ENCODE measurements at regions not wholly inside any gene's neighbourhood (a gene's known extent, or its start where the extent isn't known, plus 50 kb on each side); places are given as distances from the start of the nearest gene placed in this dataset.

GRCh38 chr5:18397371-18397770 is 763.1 kb downstream of the TAF11L14 start:
- no CpG with 5 or more reads among the region's 4 CpGs for WGBS, 2 experiments (ENCODE audit: extremely low coverage in 2 of 2, insufficient read length in 1 of 2)
- no peak overlapping the region for H2AFZ ChIP-seq (replicated peaks; ENCODE audit: low read length, poor library complexity)
- H2BK15ac ChIP-seq (ENCODE audit: low read depth, low read length): no peak overlapping the region
- H4K91ac ChIP-seq (ENCODE audit: insufficient read depth, low read depth, low read length): no peak overlapping the region
- no peak overlapping the region for H2BK120ac ChIP-seq (ENCODE audit: low read depth, low read length)
- no peak overlapping the region for H2AK5ac ChIP-seq (ENCODE audit: low read depth, low read length)
- ATAC-seq (ENCODE audit: low read depth) (no peak), DNase-seq (no peak)
- BruUV-seq (replicated peaks): no TSS peak
- no peak overlapping the region for H3K18ac ChIP-seq (ENCODE audit: low read depth, low read length)
- H4K5ac ChIP-seq (ENCODE audit: low read depth, low read length): no peak overlapping the region
- in situ Hi-C loops (cut with MboI; ENCODE audit: low sequenced_read_pairs) (no loop called here), dilution Hi-C loops (cut with HindIII; ENCODE audit: low sequenced_read_pairs, unreplicated experiment) (no loop called here), intact Hi-C loops (cut with micrococcal nuclease) (no loop called here)
- H4K8ac ChIP-seq (ENCODE audit: low read depth in 2 of 2, low read length in 2 of 2): no peak overlapping the region
- no peaks in the 10 kb centered on the region for H3K79me1 ChIP-seq (ENCODE audit: low read depth in 1 of 2, low read length in 2 of 2)
- H3K9me1 ChIP-seq (ENCODE audit: insufficient read depth, low read length): no peaks in the 10 kb centered on the region
- no peak overlapping the region for H2AK9ac ChIP-seq (replicated peaks; ENCODE audit: low read depth, low read length, poor library complexity)
- H3K4me3 ChIP-seq (ENCODE audit: insufficient read depth, low read depth, low read length): no peak overlapping the region
- H3K27ac ChIP-seq (ENCODE audit: insufficient read depth, low read length): no peak overlapping the region
- H2BK5ac ChIP-seq (ENCODE audit: low read depth, low read length, poor library complexity, severe bottlenecking): no peak overlapping the region
- no peaks in the 10 kb centered on the region for H3K27me3 ChIP-seq (ENCODE audit: control insufficient read depth, insufficient read depth, low read length)
- no peak for TF ChIP-seq CHD1 (IDR thresholded peaks at IDR 0.05; ENCODE audit: low read depth, low read length)
- no peak for TF ChIP-seq RFX5 (IDR thresholded peaks at IDR 0.05; ENCODE audit: low read depth, low read length)
- TF ChIP-seq BHLHE40 (IDR thresholded peaks at IDR 0.05; ENCODE audit: low read depth, low read length): no peak
- no peak for TF ChIP-seq POLR2A (IDR thresholded peaks at IDR 0.05; ENCODE audit: low read depth, low read length)
- no peak for TF ChIP-seq FOS (IDR thresholded peaks at IDR 0.05; ENCODE audit: low read depth, low read length)
- TF ChIP-seq ELK1 (IDR thresholded peaks at IDR 0.05; ENCODE audit: borderline replicate concordance, low read depth, low read length): no peak
- TF ChIP-seq CTCF (conservative IDR thresholded peaks at IDR 0.05; ENCODE audit: low read depth, low read length): no peak
- no peak for TF ChIP-seq MAZ (IDR thresholded peaks at IDR 0.05; ENCODE audit: borderline replicate concordance, low read depth, low read length)
- no peak for TF ChIP-seq RCOR1 (IDR thresholded peaks at IDR 0.05; ENCODE audit: insufficient replicate concordance, low read length)
- TF ChIP-seq RAD21 (IDR thresholded peaks at IDR 0.05; ENCODE audit: low read length): no peak
- no peak for TF ChIP-seq NFE2L2 (IDR thresholded peaks at IDR 0.05; ENCODE audit: low read depth, low read length)
- TF ChIP-seq USF2 (IDR thresholded peaks at IDR 0.05; ENCODE audit: low read depth, low read length): no peak
- TF ChIP-seq MXI1 (IDR thresholded peaks at IDR 0.05; ENCODE audit: borderline replicate concordance, low read depth, low read length): no peak
- TF ChIP-seq MAFK (IDR thresholded peaks at IDR 0.05; ENCODE audit: low read depth, low read length): no peak
- no peak for TF ChIP-seq CEBPB (IDR thresholded peaks at IDR 0.05; ENCODE audit: low read depth, low read length)
- no peak for TF ChIP-seq SMC3 (IDR thresholded peaks at IDR 0.05; ENCODE audit: low read depth, low read length)
- no peak overlapping the region for H2BK20ac ChIP-seq (ENCODE audit: low read depth, low read length)
- no peak overlapping the region for H3K23ac ChIP-seq (ENCODE audit: low read depth, low read length)
- H3K4me2 ChIP-seq (ENCODE audit: low read depth, low read length): no peak overlapping the region
- no peak overlapping the region for H3K14ac ChIP-seq (replicated peaks; ENCODE audit: low read depth, low read length)
- H3K9ac ChIP-seq (ENCODE audit: low read depth, low read length): no peak overlapping the region
- H3K9me3 ChIP-seq (ENCODE audit: control insufficient read depth, insufficient read depth, low read length): no peaks in the 10 kb centered on the region
- no peak overlapping the region for H3K4ac ChIP-seq (ENCODE audit: low read depth, low read length)
- no peaks in the 10 kb centered on the region for H4K20me1 ChIP-seq (ENCODE audit: insufficient read depth, low read length)
- CTCF ChIA-PET: no interaction called here
- H3K56ac ChIP-seq (ENCODE audit: extremely low read depth, insufficient read depth, low read length): no peak overlapping the region
- H3K36me3 ChIP-seq (ENCODE audit: control insufficient read depth, insufficient read depth, low read length): no peaks in the 10 kb centered on the region
- POLR2A ChIA-PET (ENCODE audit: unreplicated experiment): no interaction called here
- H3K4me1 ChIP-seq (ENCODE audit: control insufficient read depth, insufficient read depth, low read length): no peaks in the 10 kb centered on the region

Measured in IMR-90 (cell line).